Erythroblast (primary cell): ENCODE measurements at regions not wholly inside any gene's neighbourhood (a gene's known extent, or its start where the extent isn't known, plus 50 kb on each side); places are given as distances from the start of the nearest gene placed in this dataset.

Experiments used
- GATA1 ChIP-seq: IDR thresholded peaks from 2 replicates; pipeline ENCODE4 v1.6.1; 2011; ENCODE audit warnings: low read depth, mild to moderate bottlenecking, control low read depth, low read length, moderate library complexity
- POLR2A ChIP-seq: IDR thresholded peaks from 2 replicates; pipeline ENCODE4 v1.6.1; 2011; ENCODE audit warnings: mild to moderate bottlenecking, low read length

GRCh38 chr1:214719207-214719606 is 116.2 kb downstream of the CENPF start:
- no peak for TF ChIP-seq POLR2A
- no peak for TF ChIP-seq GATA1
